Activated T-cell treated with anti-CD3 and anti-CD28 coated beads for 24 hours (primary cell): ENCODE measurements at regions not wholly inside any gene's neighbourhood (a gene's known extent, or its start where the extent isn't known, plus 50 kb on each side); places are given as distances from the start of the nearest gene placed in this dataset.

Experiments
- DNase-seq: peaks from one replicate; pipeline ENCODE4 v3.0.0-alpha.2; 2020; ENCODE audit warnings: low read depth

DNA sequence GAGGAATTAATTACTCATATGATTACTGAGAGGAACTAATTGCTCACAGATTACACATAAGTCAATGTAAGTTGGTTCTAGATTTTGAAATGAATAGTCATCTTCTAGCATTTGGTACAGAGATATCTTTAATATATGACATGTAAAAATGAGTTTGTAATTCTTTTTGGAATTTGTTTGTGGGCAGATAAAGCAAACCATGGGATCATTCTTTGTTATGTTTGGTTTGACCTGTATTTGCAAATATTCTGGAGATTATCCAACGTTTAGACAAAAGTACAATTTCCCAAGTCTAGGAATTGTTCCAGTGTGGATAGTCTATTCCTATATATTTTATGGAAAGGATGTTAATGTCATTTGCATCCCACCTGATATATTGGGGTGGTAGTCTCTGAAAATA is 309.6 kb upstream of the EDNRB start:
- no peak for DNase-seq

DNA sequence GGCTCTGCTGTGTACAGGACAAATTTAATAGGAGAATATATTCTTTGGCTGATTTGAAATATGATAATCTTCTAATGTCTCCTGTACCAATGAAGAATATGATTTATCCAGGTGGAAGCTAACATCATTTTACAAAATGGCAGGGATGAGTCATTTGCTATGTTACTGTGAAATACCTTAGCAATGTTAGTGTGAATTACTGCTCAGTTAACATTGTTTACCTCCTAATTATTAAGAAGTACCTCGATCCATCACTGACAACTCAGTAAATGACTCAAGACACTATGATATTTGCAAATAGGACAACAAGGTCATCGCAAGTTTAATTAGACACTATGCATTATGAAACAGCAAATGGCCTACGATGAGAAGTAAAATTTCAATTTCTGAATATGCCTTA is 309.1 kb upstream of the EDNRB start:
- DNase-seq: no peak

- DNase-seq: no peak
These were observed 297.0 kb upstream of the EDNRB start for GRCh38 chr13:78215458-78216108.

- DNase-seq: no peak
These were observed 282.8 kb upstream of the EDNRB start for GRCh38 chr13:78201411-78201810.

DNA sequence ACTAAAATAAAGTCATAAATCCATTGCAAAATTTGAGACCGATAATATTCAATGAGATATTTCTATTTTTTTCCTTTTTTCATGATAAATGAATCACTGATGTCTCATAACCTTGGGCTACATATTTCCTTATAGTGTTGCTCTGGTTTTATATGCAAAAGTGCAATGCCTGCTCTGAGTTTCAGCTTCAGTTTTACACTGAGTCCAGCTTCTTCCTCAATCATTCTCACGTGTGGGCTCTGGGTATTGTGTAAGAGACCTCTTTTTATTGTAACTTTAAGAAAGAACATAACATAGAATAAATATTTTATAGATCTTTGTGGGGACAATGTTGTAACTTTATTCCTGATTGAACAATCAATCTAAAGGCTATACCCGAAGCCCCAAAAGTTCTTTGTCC is 280.2 kb upstream of the EDNRB start:
- no peak for DNase-seq

GRCh38 chr13:78198419-78198818 is 279.8 kb upstream of the EDNRB start:
- DNase-seq: no peak

- no peak for DNase-seq
These were observed 278.6 kb upstream of the EDNRB start for GRCh38 chr13:78197231-78197630.

- DNase-seq: no peak
These were observed 276.4 kb upstream of the EDNRB start for GRCh38 chr13:78194904-78195639.

- no peak for DNase-seq
These were observed 275.2 kb upstream of the EDNRB start for GRCh38 chr13:78193846-78194245.

DNA sequence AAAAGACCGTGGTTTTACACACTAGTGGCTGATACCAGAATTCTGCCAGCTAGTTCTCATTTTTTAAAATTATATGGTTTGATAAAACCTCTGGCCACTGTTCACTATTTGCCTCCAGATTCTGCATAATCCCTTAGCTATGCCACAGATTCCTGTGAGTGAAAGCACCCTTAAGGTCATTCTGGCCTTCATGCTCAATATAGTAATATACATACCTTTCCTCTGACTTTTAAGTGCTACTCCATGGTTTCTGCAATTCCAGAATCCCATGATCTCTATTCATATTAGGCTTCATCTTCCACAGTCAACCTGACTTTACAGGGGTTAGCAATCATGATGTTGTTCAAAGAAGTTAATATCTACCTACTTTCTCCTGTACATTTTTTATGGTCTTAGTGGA is 274.1 kb upstream of the EDNRB start:
- DNase-seq: no peak

GRCh38 chr13:78190296-78190695 is 271.7 kb upstream of the EDNRB start:
- DNase-seq: no peak

DNA sequence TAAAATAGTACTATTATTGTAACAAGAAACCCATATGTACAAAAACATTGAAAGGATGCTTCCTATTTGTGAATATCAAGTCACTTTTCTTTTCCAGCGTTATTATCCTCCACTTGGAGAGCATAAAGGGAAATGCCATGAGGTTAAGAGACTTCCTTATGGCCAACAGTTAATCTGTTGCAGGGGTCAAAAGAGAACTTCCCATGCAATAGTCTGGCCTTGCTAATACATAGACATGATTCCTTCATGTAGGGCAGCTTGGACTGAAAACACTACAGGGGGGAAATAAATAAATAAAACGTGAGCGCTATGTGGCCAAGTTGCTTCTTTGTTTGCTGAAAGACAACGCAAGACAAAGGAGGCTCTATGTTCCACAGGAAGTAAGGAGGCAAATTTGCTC is 269.1 kb upstream of the EDNRB start:
- DNase-seq: no peak

GRCh38 chr13:78185700-78186099 is 267.1 kb upstream of the EDNRB start:
- no peak for DNase-seq

DNA sequence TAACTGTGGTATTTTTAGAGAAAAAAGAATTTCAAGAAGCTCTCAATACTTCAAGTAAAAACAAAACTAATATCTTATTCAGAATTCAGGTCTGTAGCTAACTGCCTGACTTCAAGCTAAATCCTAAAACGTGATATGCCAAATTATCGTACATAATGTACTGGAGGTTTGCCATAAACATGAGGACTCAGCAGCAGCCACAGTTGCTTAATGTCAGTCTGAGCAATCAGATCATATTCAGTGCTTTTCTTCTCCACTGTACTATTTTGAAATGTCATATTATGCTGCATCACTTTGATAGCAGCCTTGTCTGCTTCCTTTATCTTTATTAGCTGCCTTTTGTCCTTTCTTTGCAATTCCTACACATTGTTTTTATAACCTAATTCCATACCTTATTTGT is 265.1 kb upstream of the EDNRB start:
- no peak for DNase-seq

DNA sequence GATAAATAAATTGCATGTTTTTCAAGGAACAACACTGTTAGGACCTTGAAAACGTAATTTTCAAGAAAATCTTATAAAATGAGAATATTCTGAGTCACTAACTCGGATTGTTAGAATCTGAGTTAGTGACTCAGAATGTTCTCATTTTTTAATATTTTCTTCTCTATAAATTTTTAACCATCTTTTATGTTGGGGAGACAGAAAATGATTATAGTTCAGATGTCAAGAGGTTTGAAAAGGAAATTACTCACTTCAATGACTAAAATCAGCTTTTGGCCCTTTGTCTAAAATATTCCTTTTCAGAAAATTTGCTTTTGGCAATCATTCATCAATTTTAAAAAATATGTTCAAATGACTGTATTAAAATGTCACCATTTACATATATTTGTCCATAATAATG is 264.2 kb upstream of the EDNRB start:
- DNase-seq: no peak

DNA sequence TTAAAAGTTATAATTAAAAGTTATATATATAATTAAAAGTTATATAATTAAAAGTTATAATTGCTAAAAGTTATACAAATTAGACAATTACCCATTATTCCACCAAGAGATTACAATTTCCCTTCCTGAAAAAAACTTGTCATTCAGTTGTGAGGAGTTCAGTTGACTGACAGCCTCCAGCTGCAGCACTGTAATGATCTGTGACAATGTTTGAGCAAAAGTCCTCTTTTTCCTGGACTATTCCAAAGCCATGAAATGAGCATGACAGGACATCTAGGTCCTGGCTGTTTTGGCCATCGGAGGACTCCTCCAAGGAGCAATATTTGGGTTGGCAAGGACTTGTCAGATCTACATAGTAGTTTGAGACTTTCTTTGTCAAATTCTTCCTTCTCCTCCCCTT is 258.7 kb upstream of the EDNRB start:
- no peak for DNase-seq

- no peak for DNase-seq
These were observed 258.2 kb upstream of the EDNRB start for GRCh38 chr13:78176880-78177279.

DNA sequence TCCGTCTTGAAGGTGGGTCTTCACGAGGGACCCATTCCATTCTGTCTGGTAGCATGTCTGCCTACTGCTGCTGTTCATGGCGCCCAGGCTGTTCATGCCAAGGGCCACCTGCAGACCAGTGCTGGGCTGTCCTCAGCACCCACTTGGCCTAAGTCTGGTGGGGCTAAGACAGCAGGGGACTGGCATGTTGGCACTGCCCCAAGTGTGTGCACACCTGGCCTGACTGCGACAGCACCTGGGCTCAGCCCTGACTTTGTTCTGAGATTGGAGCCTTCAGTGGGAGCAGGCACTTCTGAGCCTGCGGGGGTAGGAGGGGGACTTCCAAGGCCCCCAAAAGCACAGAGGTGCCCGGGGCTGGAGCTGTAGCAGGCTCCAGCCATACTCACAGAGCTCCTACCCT is 250.8 kb upstream of the EDNRB start:
- no peak for DNase-seq

DNA sequence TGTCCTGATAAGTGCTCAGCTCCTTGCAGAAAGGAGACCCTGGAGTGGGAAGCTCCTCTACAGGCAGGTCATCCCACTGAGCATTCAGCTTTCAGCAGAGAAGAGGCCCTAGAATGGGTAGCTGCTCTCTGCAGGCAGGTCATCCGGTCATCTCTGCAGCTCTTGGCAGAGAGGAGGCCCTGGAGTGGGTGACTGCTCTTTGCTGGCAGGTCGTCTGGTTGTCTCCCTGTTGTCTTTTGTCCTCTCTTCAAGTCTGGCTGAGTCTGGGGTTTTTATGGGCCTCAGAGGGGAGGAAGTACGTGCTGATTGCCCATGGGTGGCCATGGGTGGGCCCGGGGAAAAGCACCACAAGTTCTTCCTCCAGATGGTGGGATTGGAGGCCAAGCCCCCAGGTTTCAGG is 250.3 kb upstream of the EDNRB start:
- DNase-seq: no peak

DNA sequence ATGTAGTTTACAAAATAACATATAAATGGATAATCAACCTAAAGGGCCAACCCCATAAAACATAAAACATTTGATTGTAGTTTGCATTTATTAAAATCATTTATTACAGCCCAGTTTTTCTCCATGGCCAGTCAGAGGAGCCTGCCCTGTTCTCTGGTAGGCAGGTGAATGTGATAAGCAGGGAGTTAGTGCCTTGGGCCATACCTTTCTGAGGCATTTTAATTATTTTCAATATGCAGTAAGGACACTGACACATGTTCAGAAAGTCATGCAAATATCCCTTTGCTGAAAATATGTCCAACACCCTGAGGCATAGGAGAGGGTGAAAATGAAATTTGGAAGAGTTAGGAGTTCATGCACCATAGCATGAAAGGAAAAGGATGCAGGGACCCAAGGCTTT is 242.6 kb upstream of the EDNRB start:
- no peak for DNase-seq

- no peak for DNase-seq
These were observed 242.2 kb upstream of the EDNRB start for GRCh38 chr13:78160793-78161192.

DNA sequence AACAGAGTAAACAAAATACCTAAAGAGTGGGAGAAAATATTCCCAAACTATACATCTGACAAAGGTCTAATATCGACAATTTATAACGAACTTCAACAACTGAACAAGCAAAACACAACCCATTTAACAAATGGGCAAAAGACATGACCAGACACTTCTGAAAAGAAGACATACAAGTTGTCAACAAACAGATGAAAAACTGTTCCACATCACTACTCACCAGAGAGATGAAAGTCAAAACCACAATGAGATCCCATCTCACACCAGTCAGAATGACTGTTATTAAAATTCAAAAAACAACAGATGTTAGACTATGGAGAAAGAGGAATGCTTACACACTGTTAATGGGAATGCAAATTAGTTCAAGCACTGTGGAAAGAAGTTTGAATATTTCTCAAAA is 233.8 kb upstream of the EDNRB start:
- no peak for DNase-seq

GRCh38 chr13:78147905-78148304 is 229.3 kb upstream of the EDNRB start:
- no peak for DNase-seq

- no peak for DNase-seq
These were observed 226.6 kb upstream of the EDNRB start for GRCh38 chr13:78145276-78145675.
